ENCODE measurements at regions not wholly inside any gene's neighbourhood (a gene's known extent, or its start where the extent isn't known, plus 50 kb on each side); places are given as distances from the start of the nearest gene placed in this dataset.

DNA sequence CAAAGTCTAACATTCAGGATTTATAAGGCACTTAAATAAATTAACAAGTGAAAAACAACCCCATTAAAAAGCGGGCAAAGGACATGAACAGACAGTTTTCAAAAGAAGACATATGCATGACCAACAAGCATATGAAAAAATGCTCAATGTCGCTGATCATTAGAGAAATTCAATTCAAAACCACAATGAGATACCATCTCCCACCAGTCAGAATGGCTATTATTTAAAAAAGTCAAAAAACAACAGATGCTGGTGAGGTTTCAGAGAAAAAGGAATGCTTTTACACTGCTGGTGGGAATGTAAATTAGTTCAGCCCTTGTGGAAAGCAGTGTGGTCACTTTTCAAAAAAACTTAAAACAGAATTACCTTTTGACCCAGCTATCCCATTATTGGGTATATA, 60.7 kb upstream of the BDKRB2 start:
- no peak overlapping the region for H3K4me3 ChIP-seq (ENCODE audit: low read depth, low read length)
- no peaks in the 10 kb centered on the region for H3K79me2 ChIP-seq (ENCODE audit: control insufficient read depth, insufficient read depth, low read length, poor library complexity)
- H2BK120ac ChIP-seq (ENCODE audit: insufficient read depth, low read length, poor library complexity), result no peak overlapping the region
- H3K4ac ChIP-seq (ENCODE audit: low read depth, low read length), result no peak overlapping the region
- H2AFZ ChIP-seq (ENCODE audit: insufficient read depth, low read length, poor library complexity), result no peak overlapping the region
- H3K18ac ChIP-seq (ENCODE audit: low read length), result no peak overlapping the region
- H3K9ac ChIP-seq (ENCODE audit: low read length), result no peak overlapping the region
- H3K27ac ChIP-seq (ENCODE audit: low read depth, low read length), result no peak overlapping the region
- H3K27me3 ChIP-seq (ENCODE audit: insufficient read depth, low read length), result peaks cover 2% of the 10 kb centered on the region
- no peak overlapping the region for H2BK12ac ChIP-seq (ENCODE audit: low read length)
- H3K14ac ChIP-seq (ENCODE audit: low read length), result no peak overlapping the region
- no peak for DNase-seq
- H2BK5ac ChIP-seq (ENCODE audit: low read depth, low read length, poor library complexity), result no peak overlapping the region
- H3K23ac ChIP-seq (ENCODE audit: low read length), result no peak overlapping the region
- no peaks in the 10 kb centered on the region for H3K9me3 ChIP-seq (ENCODE audit: insufficient read depth, low read depth, low read length)
- WGBS (ENCODE audit: extremely low coverage, insufficient coverage, insufficient read length), result no CpG with 5 or more reads among the region's 2 CpGs
- no peak overlapping the region for H4K12ac ChIP-seq (ENCODE audit: low read depth, low read length)
- H4K91ac ChIP-seq (ENCODE audit: low read depth, low read length), result no peak overlapping the region
- no peak overlapping the region for H4K8ac ChIP-seq (ENCODE audit: low read depth, low read length)
- no peaks in the 10 kb centered on the region for H3K36me3 ChIP-seq (ENCODE audit: control insufficient read depth in 1 of 2, insufficient read depth in 2 of 2, low read length in 2 of 2)
- H2AK5ac ChIP-seq (ENCODE audit: low read length), result no peak overlapping the region
- peaks cover 7% of the 10 kb centered on the region for H3K79me1 ChIP-seq (ENCODE audit: low read length)
- no peak overlapping the region for H3K4me2 ChIP-seq (ENCODE audit: low read length)
- peaks cover under 1 to 5% of the 10 kb centered on the region in 2 experiments for H3K4me1 ChIP-seq (ENCODE audit: control insufficient read depth in 1 of 2, insufficient read depth in 2 of 2, low read length in 2 of 2)

DNA sequence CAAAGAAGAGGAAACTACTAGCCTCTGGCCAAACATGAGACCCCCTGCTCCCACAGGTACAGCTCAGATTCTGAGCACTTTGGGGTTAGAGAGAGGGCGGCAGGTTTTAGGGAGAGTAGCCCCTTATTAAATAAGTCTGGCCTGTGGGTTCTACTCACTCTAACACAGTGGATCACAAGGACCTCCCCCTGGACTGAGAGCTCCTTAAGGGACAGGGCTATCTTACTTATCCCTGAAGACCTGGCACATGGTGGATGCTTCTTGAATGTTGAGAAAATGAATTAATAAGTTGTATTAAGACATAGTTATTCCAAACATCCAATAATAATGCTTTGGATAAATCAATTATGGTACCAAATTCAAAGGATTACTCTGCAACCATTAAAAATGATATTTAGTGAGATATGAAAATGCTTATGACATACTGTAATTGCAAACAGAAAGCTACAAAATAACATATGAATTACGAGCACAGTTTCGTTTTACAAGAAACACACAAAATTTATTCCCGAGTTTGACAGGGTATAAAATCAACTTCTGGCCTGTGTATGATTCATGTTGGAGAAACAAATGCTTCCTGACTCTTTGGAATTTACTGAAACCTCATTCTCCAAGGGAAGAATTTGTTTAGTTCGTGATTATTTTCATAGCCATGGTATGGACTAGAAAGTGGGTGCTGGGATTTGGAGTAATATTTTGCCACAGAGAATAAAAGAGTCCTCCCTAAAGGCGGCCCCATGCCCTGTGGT, 59.3 kb upstream of the BDKRB2 start:
- Histone ChIP-seq H4K8ac (ENCODE audit: low read depth, low read length) (no peak overlapping the region), H3K9me3 (ENCODE audit: insufficient read depth, low read depth, low read length) (peaks cover 1% of the 10 kb centered on the region), H2AFZ (ENCODE audit: insufficient read depth, low read length, poor library complexity) (no peak overlapping the region), H3K79me2 (ENCODE audit: control insufficient read depth, insufficient read depth, low read length, poor library complexity) (no peaks in the 10 kb centered on the region), H3K4me1 (ENCODE audit: control insufficient read depth in 1 of 2, insufficient read depth in 2 of 2, low read length in 2 of 2) (peaks cover 4 to 7% of the 10 kb centered on the region in 2 experiments), H3K4ac (ENCODE audit: low read depth, low read length) (no peak overlapping the region), H4K91ac (ENCODE audit: low read depth, low read length) (peak overlapping the region; percentile 43), H2AK5ac (ENCODE audit: low read length) (no peak overlapping the region), H3K9ac (ENCODE audit: low read length) (no peak overlapping the region), H3K18ac (ENCODE audit: low read length) (no peak overlapping the region), H3K27me3 (ENCODE audit: insufficient read depth, low read length) (no peaks in the 10 kb centered on the region), H4K12ac (ENCODE audit: low read depth, low read length) (no peak overlapping the region), H2BK120ac (ENCODE audit: insufficient read depth, low read length, poor library complexity) (peak overlapping the region; percentile 30), H3K14ac (ENCODE audit: low read length) (no peak overlapping the region), H3K23ac (ENCODE audit: low read length) (no peak overlapping the region), H3K4me2 (ENCODE audit: low read length) (no peak overlapping the region), H2BK5ac (ENCODE audit: low read depth, low read length, poor library complexity) (no peak overlapping the region), H3K79me1 (ENCODE audit: low read length) (peaks cover 11% of the 10 kb centered on the region), H3K27ac (ENCODE audit: low read depth, low read length) (no peak overlapping the region), H3K4me3 (ENCODE audit: low read depth, low read length) (no peak overlapping the region), H3K36me3 (ENCODE audit: control insufficient read depth in 1 of 2, insufficient read depth in 2 of 2, low read length in 2 of 2) (no peaks in the 10 kb centered on the region), H2BK12ac (ENCODE audit: low read length) (no peak overlapping the region)
- DNase-seq, result peak in 1 of 2 donors; percentile 8
- no CpG with 5 or more reads among the region's 6 CpGs for WGBS (ENCODE audit: extremely low coverage, insufficient coverage, insufficient read length)

GRCh38 chr14:96146131-96146771, 58.4 kb upstream of the BDKRB2 start:
- H3K36me3 ChIP-seq (ENCODE audit: control insufficient read depth in 1 of 2, insufficient read depth in 2 of 2, low read length in 2 of 2), result no peaks in the 10 kb centered on the region
- no peak overlapping the region for H2AFZ ChIP-seq (ENCODE audit: insufficient read depth, low read length, poor library complexity)
- H2BK120ac ChIP-seq (ENCODE audit: insufficient read depth, low read length, poor library complexity), result peak overlapping the region; percentile 18
- peak overlapping the region; percentile 43 for H3K27ac ChIP-seq (ENCODE audit: low read depth, low read length)
- peaks cover 11% of the 10 kb centered on the region for H3K79me1 ChIP-seq (ENCODE audit: low read length)
- no peak overlapping the region for H3K4ac ChIP-seq (ENCODE audit: low read depth, low read length)
- H2AK5ac ChIP-seq (ENCODE audit: low read length), result no peak overlapping the region
- WGBS (ENCODE audit: extremely low coverage, insufficient coverage, insufficient read length), result no CpG with 5 or more reads among the region's 4 CpGs
- H3K27me3 ChIP-seq (ENCODE audit: insufficient read depth, low read length), result no peaks in the 10 kb centered on the region
- H3K14ac ChIP-seq (ENCODE audit: low read length), result no peak overlapping the region
- H3K23ac ChIP-seq (ENCODE audit: low read length), result no peak overlapping the region
- no peak overlapping the region for H4K12ac ChIP-seq (ENCODE audit: low read depth, low read length)
- peak; percentile 18 to 46 for DNase-seq
- no peaks in the 10 kb centered on the region for H3K79me2 ChIP-seq (ENCODE audit: control insufficient read depth, insufficient read depth, low read length, poor library complexity)
- no peak overlapping the region for H4K91ac ChIP-seq (ENCODE audit: low read depth, low read length)
- H2BK12ac ChIP-seq (ENCODE audit: low read length), result no peak overlapping the region
- no peak overlapping the region for H4K8ac ChIP-seq (ENCODE audit: low read depth, low read length)
- peaks cover 1% of the 10 kb centered on the region for H3K9me3 ChIP-seq (ENCODE audit: insufficient read depth, low read depth, low read length)
- H3K4me3 ChIP-seq (ENCODE audit: low read depth, low read length), result no peak overlapping the region
- H3K4me1 ChIP-seq (ENCODE audit: control insufficient read depth in 1 of 2, insufficient read depth in 2 of 2, low read length in 2 of 2), result peaks cover 4 to 7% of the 10 kb centered on the region in 2 experiments
- no peak overlapping the region for H3K9ac ChIP-seq (ENCODE audit: low read length)
- H3K4me2 ChIP-seq (ENCODE audit: low read length), result no peak overlapping the region
- H3K18ac ChIP-seq (ENCODE audit: low read length), result no peak overlapping the region
- no peak overlapping the region for H2BK5ac ChIP-seq (ENCODE audit: low read depth, low read length, poor library complexity)

- H3K27ac ChIP-seq (ENCODE audit: low read depth, low read length), result no peak overlapping the region
These were observed 56.0 kb upstream of the BDKRB2 start for GRCh38 chr14:96148631-96149030.

More at GRCh38 chr14:96148631-96149030, 56.0 kb upstream of the BDKRB2 start:
- no peaks in the 10 kb centered on the region for H3K27me3 ChIP-seq (ENCODE audit: insufficient read depth, low read length)
- peaks cover 1% of the 10 kb centered on the region for H3K9me3 ChIP-seq (ENCODE audit: insufficient read depth, low read depth, low read length)
- no peak overlapping the region for H3K4me3 ChIP-seq (ENCODE audit: low read depth, low read length)
- H4K91ac ChIP-seq (ENCODE audit: low read depth, low read length), result peak overlapping the region; percentile 8
- H2BK120ac ChIP-seq (ENCODE audit: insufficient read depth, low read length, poor library complexity), result peak overlapping the region; percentile 64
- no peaks in the 10 kb centered on the region for H3K79me2 ChIP-seq (ENCODE audit: control insufficient read depth, insufficient read depth, low read length, poor library complexity)
- no peak overlapping the region for H2AK5ac ChIP-seq (ENCODE audit: low read length)
- no peak for DNase-seq
- no peak overlapping the region for H3K4me2 ChIP-seq (ENCODE audit: low read length)
- no peak overlapping the region for H3K9ac ChIP-seq (ENCODE audit: low read length)
- no peak overlapping the region for H4K12ac ChIP-seq (ENCODE audit: low read depth, low read length)
- peak overlapping the region; percentile 12 for H2BK5ac ChIP-seq (ENCODE audit: low read depth, low read length, poor library complexity)
- no peaks in the 10 kb centered on the region for H3K36me3 ChIP-seq (ENCODE audit: control insufficient read depth in 1 of 2, insufficient read depth in 2 of 2, low read length in 2 of 2)
- H3K4ac ChIP-seq (ENCODE audit: low read depth, low read length), result no peak overlapping the region
- peaks cover 4 to 7% of the 10 kb centered on the region in 2 experiments for H3K4me1 ChIP-seq (ENCODE audit: control insufficient read depth in 1 of 2, insufficient read depth in 2 of 2, low read length in 2 of 2)
- no CpG with 5 or more reads among the region's 3 CpGs for WGBS (ENCODE audit: extremely low coverage, insufficient coverage, insufficient read length)
- H3K79me1 ChIP-seq (ENCODE audit: low read length), result peaks cover 11% of the 10 kb centered on the region
- H3K14ac ChIP-seq (ENCODE audit: low read length), result peak overlapping the region; percentile 27
- peak overlapping the region; percentile 67 for H2BK12ac ChIP-seq (ENCODE audit: low read length)
- no peak overlapping the region for H3K23ac ChIP-seq (ENCODE audit: low read length)
- H4K8ac ChIP-seq (ENCODE audit: low read depth, low read length), result no peak overlapping the region
- H3K18ac ChIP-seq (ENCODE audit: low read length), result no peak overlapping the region
- no peak overlapping the region for H2AFZ ChIP-seq (ENCODE audit: insufficient read depth, low read length, poor library complexity)

Measured in trophoblast cell (in vitro differentiated cells and primary cell).